ENCODE measurements at regions not wholly inside any gene's neighbourhood (a gene's known extent, or its start where the extent isn't known, plus 50 kb on each side); places are given as distances from the start of the nearest gene placed in this dataset.
"Not testable (repeated sequence)": the region's sequence is repeated elsewhere in the genome, so short reads cannot be mapped to it uniquely, and the experiment has no call there.

GRCh38 chr12:34605510-34605887 lies 583.2 kb downstream of the ALG10 start:
- H3K36me3 Mint-ChIP-seq, result no peaks in the 10 kb centered on the region
- H3K27ac Mint-ChIP-seq, result no peak overlapping the region
- H3K4me1 Mint-ChIP-seq (ENCODE audit: unreplicated experiment), result no peaks in the 10 kb centered on the region
- no peak overlapping the region for H3K4me3 Mint-ChIP-seq
- no peaks in the 10 kb centered on the region for H3K27me3 Mint-ChIP-seq
- TF ChIP-seq CTCF (conservative IDR thresholded peaks at IDR 0.05), result no peak
- DNase-seq (ENCODE audit: extremely low spot score, unreplicated experiment), result no peak
- no peaks in the 10 kb centered on the region for H3K9me3 Mint-ChIP-seq

GRCh38 chr12:34605955-34606748 lies 583.9 kb downstream of the ALG10 start:
- peak; percentile 54 for DNase-seq (ENCODE audit: extremely low spot score, unreplicated experiment)
- H3K4me3 Mint-ChIP-seq, result no peak overlapping the region
- no peak for TF ChIP-seq CTCF (conservative IDR thresholded peaks at IDR 0.05)
- no peaks in the 10 kb centered on the region for H3K27me3 Mint-ChIP-seq
- H3K4me1 Mint-ChIP-seq (ENCODE audit: unreplicated experiment), result no peaks in the 10 kb centered on the region
- H3K27ac Mint-ChIP-seq, result no peak overlapping the region
- H3K36me3 Mint-ChIP-seq, result no peaks in the 10 kb centered on the region
- peaks cover 4% of the 10 kb centered on the region for H3K9me3 Mint-ChIP-seq

- Mint-ChIP-seq H3K4me1 (ENCODE audit: unreplicated experiment) (no peaks in the 10 kb centered on the region), H3K36me3 (no peaks in the 10 kb centered on the region), H3K27me3 (no peaks in the 10 kb centered on the region), H3K4me3 (no peak overlapping the region), H3K27ac (no peak overlapping the region), H3K9me3 (peaks cover 4% of the 10 kb centered on the region)
- peak; percentile 59 for DNase-seq (ENCODE audit: extremely low spot score, unreplicated experiment)
- TF ChIP-seq CTCF (conservative IDR thresholded peaks at IDR 0.05), result no peak
These were observed 584.6 kb downstream of the ALG10 start for GRCh38 chr12:34606749-34607519.

- Mint-ChIP-seq H3K36me3 (no peaks in the 10 kb centered on the region), H3K27ac (no peak overlapping the region), H3K27me3 (no peaks in the 10 kb centered on the region), H3K9me3 (peaks cover 4% of the 10 kb centered on the region), H3K4me3 (no peak overlapping the region), H3K4me1 (ENCODE audit: unreplicated experiment) (no peaks in the 10 kb centered on the region)
- no peak for DNase-seq (ENCODE audit: extremely low spot score, unreplicated experiment)
- TF ChIP-seq CTCF (conservative IDR thresholded peaks at IDR 0.05), result no peak
These were observed 585.4 kb downstream of the ALG10 start for GRCh38 chr12:34607520-34608195.

GRCh38 chr12:34613988-34614387 lies 591.7 kb downstream of the ALG10 start:
- not testable (repeated sequence) for H3K4me3 Mint-ChIP-seq; H3K9me3 Mint-ChIP-seq; DNase-seq (ENCODE audit: extremely low spot score, unreplicated experiment); H3K4me1 Mint-ChIP-seq (ENCODE audit: unreplicated experiment); H3K36me3 Mint-ChIP-seq; H3K27ac Mint-ChIP-seq; H3K27me3 Mint-ChIP-seq

- DNase-seq (ENCODE audit: extremely low spot score, unreplicated experiment), result no peak
- no peak for TF ChIP-seq CTCF (conservative IDR thresholded peaks at IDR 0.05)
- no peaks in the 10 kb centered on the region for H3K27me3 Mint-ChIP-seq
- no peak overlapping the region for H3K27ac Mint-ChIP-seq
- H3K36me3 Mint-ChIP-seq, result peaks cover 3% of the 10 kb centered on the region
- H3K4me3 Mint-ChIP-seq, result no peak overlapping the region
- H3K9me3 Mint-ChIP-seq, result peaks cover 15% of the 10 kb centered on the region
- H3K4me1 Mint-ChIP-seq (ENCODE audit: unreplicated experiment), result no peaks in the 10 kb centered on the region
These were observed 602.8 kb downstream of the ALG10 start for GRCh38 chr12:34625116-34625515.

Data from type B pancreatic cell (in vitro differentiated cells).